NCI-H2107 treated with DMSO at 0.1 percent for 48 hours (cell line): ENCODE measurements at regions not wholly inside any gene's neighbourhood (a gene's known extent, or its start where the extent isn't known, plus 50 kb on each side); places are given as distances from the start of the nearest gene placed in this dataset.

Experiments
- DNase-seq: peaks from one replicate; lab custom pipeline; 2025; ENCODE audit not compliant: unreplicated experiment; lab: John Stamatoyannopoulos, UW

- no peak for DNase-seq
Measured at GRCh38 chrX:39853417-39854030, 244.2 kb downstream of the BCOR start.

- no peak for DNase-seq
Measured at GRCh38 chrX:39854772-39855747, 242.7 kb downstream of the BCOR start.

GRCh38 chrX:39855748-39856129, 242.0 kb downstream of the BCOR start:
- DNase-seq: peak; percentile 65

DNA sequence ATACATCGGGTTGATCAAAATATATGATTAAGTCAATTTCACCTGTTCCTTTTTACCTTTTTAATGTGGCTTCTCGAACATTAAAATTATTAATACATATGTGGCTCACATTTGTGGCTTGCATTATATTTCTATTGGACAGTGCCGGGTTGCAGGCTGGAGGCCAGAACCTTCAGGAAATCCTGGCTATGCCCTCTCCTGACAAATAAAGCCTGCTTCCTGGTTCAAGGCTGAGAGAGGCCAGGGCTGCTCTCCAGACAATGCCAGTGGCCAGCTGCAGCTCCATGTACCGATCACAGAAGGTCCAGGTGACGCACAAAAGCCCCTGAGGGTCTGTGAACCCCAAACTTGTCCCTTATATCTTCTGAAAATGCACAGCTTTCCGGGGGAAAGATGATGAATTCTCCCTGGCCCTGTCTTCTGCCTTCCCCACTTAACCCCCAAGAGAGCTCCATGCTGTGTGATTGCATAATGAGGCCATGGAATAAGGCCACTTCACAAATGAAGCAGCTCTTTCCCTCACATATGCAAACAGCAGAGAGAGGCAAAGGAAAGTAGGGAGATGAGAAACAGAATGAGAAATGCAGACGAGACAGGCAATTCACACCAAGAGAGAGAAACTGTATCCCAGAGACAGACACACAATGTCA, 241.2 kb downstream of the BCOR start:
- no peak for DNase-seq

GRCh38 chrX:39857780-39858179, 240.0 kb downstream of the BCOR start:
- DNase-seq: no peak

DNA sequence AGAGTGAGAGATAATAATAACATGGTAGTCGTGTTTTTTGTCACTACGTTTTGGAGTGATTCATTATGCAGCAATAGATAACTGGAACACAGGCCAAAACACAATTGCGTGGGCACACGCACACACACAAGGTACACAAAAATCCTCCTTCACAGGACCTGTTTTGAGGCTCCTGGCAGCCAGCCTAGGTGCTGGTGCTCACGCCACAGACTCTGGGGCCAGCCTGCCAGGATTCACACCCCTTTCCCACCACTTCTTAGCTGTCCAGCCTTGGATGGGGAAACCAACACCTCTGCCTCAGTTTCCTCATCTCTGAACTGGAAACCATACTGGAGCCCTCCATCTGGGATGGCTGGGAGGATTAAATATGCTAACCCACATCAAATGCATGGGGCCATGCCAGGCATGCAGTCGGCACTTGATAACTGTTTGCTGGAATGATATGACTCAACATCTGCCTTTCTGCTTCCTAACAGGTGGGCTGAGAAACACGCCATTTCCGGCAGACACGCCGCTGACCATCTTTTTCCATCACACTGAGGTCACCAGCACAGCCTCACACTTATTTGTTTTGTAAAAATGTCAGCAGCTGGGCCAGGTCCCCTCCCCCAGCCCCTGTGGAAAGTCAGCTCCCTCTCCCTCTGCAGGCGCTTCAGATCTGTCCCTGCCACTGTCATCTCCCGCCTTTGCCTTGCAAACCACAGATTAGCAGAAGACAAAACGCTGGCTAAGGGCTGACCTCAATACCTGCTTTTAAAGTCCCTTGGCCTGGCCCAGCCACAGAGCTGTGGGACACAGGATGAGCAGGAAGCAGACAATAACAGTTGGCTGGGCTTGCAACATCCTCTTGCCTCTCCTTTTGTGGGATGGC, 237.5 kb downstream of the BCOR start:
- DNase-seq: no peak

DNA sequence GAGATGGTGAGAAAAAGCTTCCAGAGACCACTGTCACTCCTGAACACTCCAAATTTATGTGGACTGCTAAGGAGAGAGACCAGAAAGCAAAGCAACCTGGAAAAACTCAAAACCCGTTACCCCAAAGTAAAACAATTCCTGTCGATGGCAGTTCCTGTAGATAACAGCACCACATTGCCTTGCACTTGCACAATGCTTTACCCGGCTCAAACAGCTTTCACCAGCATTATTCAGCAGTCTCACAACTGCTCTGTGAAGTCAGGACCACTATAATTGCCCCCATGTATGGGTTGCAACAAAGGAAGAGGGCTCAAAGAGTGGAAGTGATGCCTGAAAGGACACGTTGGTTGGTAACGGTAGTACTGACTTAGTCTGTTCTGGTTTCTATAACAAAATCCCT, 234.8 kb downstream of the BCOR start:
- no peak for DNase-seq

- DNase-seq: peak; percentile 34
Measured at GRCh38 chrX:39866229-39866628, 231.5 kb downstream of the BCOR start.

- no peak for DNase-seq
Measured at GRCh38 chrX:39869846-39870601, 227.7 kb downstream of the BCOR start.

DNA sequence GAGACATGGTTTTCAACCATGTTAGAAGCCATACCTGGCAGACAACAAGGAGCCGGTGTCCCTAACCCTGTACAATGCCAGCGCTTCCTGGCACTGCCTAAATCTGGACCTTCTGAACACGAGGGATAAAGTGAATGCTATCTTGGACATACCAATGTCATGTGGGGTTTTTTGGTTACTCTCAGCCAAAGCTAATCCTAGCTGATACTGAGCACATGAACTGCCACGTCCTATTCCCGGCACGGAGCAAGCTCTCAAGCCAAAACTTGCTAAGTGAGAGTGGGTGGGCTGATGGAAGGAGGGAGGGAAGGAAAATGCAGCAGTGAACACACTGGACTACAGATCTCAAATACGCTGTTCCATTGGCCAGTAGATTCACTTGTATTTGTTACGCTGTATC, 226.1 kb downstream of the BCOR start:
- no peak for DNase-seq

DNA sequence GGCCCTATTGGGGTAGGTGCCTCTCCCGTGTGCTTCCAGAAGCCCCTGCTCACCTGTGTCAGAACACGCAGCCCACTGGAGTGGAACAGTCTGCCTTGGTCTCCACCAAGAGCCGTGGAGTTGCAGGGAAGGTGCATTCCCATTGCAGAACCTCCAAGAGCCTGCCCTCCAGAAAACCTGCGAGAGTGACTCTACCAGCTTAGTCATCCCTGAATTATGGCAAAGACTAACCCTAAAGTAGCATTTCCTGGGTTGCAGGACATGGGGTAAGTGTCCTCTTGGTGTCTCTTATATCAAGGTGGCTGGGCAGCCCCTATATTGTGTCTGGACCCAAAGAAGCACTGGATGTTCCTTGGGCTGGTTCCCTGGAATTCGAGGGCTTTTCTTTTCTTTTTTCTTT, 224.6 kb downstream of the BCOR start:
- DNase-seq: no peak

- DNase-seq: no peak
Measured at GRCh38 chrX:39874202-39874816, 223.4 kb downstream of the BCOR start.

- no peak for DNase-seq
Measured at GRCh38 chrX:39875834-39876628, 221.7 kb downstream of the BCOR start.

DNA sequence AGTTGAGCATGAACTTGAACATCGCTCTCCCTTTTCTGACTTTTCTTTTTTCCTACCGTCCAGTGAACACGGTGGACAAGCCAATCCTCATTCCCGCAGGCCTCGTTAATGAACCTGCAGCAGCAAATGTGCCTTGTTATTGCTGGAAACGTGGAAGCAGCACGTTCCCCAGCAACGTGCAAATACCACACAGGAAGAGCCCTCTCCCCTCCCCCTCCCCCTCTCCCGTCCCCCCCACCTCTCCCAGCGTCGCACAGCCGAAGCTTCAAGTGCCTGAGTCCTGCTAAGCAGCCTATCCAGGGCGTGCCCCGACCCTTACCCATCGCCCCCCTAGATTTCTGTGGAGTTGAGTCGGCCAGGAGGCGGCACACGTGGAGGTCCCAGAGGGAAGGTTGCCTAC, 219.9 kb downstream of the BCOR start:
- no peak for DNase-seq

- DNase-seq: no peak
Measured at GRCh38 chrX:39883666-39884065, 214.1 kb downstream of the BCOR start.

GRCh38 chrX:39886282-39886681, 211.5 kb downstream of the BCOR start:
- no peak for DNase-seq

GRCh38 chrX:39888730-39889129, 209.0 kb downstream of the BCOR start:
- peak; percentile 23 for DNase-seq

DNA sequence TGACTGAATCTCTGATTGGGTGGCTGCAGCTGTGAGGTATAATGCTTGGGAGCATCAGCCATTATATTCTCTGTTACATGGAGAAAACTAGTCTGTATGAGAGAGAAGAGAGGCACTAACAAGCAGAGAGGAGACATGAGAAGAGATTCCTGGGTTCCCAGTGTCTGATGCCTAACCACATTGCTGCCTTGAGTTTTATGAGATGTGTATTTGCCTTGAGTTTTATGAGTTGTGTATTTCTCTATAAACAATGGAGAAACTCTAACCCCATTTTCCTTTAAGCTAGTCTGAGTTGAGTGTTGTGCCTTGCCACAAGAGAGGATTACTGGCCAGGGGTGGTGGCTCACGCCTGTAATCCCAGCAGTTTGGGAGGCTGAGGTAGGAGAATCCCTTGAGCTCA, 208.1 kb downstream of the BCOR start:
- no peak for DNase-seq

DNA sequence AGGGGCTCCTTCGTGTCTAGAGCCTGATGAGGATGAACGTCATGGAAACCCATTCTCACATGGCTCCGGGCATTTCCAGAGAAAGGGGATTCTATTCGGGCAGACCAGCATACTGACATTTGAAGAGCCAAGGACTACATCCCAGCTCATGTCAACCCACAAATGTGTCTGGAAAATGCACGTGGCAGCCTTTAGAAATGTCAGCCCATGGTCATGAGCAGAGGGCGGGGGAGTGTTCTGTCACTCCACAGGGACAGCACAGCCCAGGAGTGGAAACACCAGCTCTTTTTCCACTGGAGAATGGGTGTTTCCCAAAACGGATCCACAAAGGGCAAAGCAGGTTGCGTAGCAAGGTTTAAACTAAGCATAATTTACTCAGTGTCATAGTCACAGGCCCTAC, 207.0 kb downstream of the BCOR start:
- no peak for DNase-seq
